ENCODE measurements at regions not wholly inside any gene's neighbourhood (a gene's known extent, or its start where the extent isn't known, plus 50 kb on each side); places are given as distances from the start of the nearest gene placed in this dataset.

DNA sequence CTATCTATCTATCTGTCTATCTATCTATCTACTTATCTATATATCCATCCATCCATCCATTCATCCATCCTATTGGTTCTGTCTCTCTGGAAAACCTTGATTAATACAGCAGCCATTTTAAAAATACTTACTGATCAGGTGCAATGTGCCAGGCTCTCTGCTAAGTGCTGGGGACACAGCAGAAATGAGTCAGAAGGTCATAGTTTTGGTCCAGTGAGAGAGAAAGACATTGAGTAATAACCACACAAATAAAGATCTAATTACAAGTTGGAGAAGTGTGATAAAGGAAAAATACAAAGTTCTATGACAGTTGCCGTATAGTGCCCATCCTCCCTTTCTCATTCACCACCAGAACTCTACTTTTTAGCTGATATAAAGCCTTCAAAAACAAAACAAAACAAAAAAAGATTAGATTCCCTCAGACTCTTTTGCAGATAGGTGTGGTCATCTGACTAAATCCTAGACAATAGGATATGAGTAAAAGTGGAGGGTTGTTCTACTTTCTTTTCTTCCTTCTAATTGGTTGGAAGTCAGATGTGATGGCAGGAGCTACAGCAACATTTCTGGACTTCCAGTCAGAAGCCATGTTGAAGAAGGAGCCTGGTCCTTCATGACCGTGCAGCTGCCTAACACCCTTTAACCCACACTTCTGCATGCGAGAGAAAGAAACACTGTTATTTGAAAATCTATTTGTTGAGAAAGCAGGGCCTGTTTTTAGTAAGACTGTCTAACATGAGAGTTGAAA lies 72.0 kb upstream of the TOX3 start:
- TF ChIP-seq ZEB2 (tag by site-specific recombination; IDR thresholded peaks at IDR 0.05) (no peak), ZNF23 (tag by site-specific recombination; IDR thresholded peaks at IDR 0.05; ENCODE audit: borderline replicate concordance) (no peak), ZNF146 (tag by site-specific recombination; IDR thresholded peaks at IDR 0.05) (no peak), ZNF514 (tag by site-specific recombination; IDR thresholded peaks at IDR 0.05) (no peak), ZNF354C (tag by site-specific recombination; IDR thresholded peaks at IDR 0.05; ENCODE audit: borderline replicate concordance, low read depth) (no peak), YY1 (tag by site-specific recombination; IDR thresholded peaks at IDR 0.05) (no peak), ZNF157 (tag by site-specific recombination; IDR thresholded peaks at IDR 0.05) (no peak)
- TF ChIP-seq, protein P1, sequence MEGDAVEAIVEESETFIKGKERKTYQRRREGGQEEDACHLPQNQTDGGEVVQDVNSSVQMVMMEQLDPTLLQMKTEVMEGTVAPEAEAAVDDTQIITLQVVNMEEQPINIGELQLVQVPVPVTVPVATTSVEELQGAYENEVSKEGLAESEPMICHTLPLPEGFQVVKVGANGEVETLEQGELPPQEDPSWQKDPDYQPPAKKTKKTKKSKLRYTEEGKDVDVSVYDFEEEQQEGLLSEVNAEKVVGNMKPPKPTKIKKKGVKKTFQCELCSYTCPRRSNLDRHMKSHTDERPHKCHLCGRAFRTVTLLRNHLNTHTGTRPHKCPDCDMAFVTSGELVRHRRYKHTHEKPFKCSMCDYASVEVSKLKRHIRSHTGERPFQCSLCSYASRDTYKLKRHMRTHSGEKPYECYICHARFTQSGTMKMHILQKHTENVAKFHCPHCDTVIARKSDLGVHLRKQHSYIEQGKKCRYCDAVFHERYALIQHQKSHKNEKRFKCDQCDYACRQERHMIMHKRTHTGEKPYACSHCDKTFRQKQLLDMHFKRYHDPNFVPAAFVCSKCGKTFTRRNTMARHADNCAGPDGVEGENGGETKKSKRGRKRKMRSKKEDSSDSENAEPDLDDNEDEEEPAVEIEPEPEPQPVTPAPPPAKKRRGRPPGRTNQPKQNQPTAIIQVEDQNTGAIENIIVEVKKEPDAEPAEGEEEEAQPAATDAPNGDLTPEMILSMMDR (tag by site-specific recombination; IDR thresholded peaks at IDR 0.05), result no peak
- TF ChIP-seq, protein P2, sequence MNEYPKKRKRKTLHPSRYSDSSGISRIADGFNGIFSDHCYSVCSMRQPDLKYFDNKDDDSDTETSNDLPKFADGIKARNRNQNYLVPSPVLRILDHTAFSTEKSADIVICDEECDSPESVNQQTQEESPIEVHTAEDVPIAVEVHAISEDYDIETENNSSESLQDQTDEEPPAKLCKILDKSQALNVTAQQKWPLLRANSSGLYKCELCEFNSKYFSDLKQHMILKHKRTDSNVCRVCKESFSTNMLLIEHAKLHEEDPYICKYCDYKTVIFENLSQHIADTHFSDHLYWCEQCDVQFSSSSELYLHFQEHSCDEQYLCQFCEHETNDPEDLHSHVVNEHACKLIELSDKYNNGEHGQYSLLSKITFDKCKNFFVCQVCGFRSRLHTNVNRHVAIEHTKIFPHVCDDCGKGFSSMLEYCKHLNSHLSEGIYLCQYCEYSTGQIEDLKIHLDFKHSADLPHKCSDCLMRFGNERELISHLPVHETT (tag by site-specific recombination; IDR thresholded peaks at IDR 0.05), result no peak
- TF ChIP-seq, protein P3, sequence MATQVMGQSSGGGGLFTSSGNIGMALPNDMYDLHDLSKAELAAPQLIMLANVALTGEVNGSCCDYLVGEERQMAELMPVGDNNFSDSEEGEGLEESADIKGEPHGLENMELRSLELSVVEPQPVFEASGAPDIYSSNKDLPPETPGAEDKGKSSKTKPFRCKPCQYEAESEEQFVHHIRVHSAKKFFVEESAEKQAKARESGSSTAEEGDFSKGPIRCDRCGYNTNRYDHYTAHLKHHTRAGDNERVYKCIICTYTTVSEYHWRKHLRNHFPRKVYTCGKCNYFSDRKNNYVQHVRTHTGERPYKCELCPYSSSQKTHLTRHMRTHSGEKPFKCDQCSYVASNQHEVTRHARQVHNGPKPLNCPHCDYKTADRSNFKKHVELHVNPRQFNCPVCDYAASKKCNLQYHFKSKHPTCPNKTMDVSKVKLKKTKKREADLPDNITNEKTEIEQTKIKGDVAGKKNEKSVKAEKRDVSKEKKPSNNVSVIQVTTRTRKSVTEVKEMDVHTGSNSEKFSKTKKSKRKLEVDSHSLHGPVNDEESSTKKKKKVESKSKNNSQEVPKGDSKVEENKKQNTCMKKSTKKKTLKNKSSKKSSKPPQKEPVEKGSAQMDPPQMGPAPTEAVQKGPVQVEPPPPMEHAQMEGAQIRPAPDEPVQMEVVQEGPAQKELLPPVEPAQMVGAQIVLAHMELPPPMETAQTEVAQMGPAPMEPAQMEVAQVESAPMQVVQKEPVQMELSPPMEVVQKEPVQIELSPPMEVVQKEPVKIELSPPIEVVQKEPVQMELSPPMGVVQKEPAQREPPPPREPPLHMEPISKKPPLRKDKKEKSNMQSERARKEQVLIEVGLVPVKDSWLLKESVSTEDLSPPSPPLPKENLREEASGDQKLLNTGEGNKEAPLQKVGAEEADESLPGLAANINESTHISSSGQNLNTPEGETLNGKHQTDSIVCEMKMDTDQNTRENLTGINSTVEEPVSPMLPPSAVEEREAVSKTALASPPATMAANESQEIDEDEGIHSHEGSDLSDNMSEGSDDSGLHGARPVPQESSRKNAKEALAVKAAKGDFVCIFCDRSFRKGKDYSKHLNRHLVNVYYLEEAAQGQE (tag by site-specific recombination; IDR thresholded peaks at IDR 0.05), result no peak

Measured in HEK293 (cell line).